ENCODE measurements at regions not wholly inside any gene's neighbourhood (a gene's known extent, or its start where the extent isn't known, plus 50 kb on each side); places are given as distances from the start of the nearest gene placed in this dataset.
"Not testable (repeated sequence)": the region's sequence is repeated elsewhere in the genome, so short reads cannot be mapped to it uniquely, and the experiment has no call there.

- no peak for DNase-seq (ENCODE audit: low read depth)
Measured at GRCh38 chr6:167208819-167209576, 51.2 kb upstream of the GPR31 start.

DNA sequence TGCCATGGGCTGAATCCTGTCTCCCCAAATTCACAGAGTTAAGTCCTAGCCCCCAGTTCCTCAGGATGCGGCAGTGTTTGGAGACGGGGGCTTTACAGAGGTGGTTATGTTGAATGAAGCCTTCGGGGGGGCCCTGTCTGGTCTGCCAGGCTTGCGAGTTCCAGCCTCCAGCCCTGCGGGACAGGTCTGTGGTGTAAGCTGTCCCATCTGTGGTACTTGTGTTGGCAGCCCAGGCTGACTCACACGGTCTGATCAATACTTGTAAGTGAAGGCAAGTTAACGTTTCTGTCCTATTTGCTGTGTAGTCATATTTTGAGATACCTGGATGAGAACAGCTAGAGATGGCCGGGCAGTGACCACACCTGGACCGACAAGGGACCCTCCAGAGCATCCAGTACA lies 51.8 kb upstream of the GPR31 start:
- DNase-seq (ENCODE audit: low read depth): no peak

GRCh38 chr6:167210375-167211294 lies 52.9 kb upstream of the GPR31 start:
- DNase-seq (ENCODE audit: low read depth): no peak

DNA sequence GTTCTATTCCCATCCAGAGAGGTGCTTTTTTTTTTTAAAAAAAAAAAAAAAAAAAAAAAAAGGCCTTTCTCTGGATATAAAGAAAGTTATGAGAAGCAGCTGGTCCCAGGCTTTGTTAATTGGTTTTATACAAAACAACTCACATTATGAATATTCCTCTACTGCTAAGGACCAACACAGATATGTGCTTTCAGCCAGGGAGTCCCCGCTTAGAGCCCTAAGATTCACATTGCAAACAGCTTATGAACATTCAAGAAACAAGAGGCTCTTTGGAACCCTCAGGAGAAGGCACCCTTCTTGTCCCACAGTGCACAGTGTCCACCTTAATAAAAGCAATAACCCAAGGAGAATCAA lies 53.5 kb upstream of the GPR31 start:
- no peak for DNase-seq (ENCODE audit: low read depth)

- DNase-seq (ENCODE audit: low read depth): no peak
Measured at GRCh38 chr6:167211881-167212712, 54.3 kb upstream of the GPR31 start.

- DNase-seq (ENCODE audit: low read depth): no peak
Measured at GRCh38 chr6:167212713-167213005, 54.9 kb upstream of the GPR31 start.

DNA sequence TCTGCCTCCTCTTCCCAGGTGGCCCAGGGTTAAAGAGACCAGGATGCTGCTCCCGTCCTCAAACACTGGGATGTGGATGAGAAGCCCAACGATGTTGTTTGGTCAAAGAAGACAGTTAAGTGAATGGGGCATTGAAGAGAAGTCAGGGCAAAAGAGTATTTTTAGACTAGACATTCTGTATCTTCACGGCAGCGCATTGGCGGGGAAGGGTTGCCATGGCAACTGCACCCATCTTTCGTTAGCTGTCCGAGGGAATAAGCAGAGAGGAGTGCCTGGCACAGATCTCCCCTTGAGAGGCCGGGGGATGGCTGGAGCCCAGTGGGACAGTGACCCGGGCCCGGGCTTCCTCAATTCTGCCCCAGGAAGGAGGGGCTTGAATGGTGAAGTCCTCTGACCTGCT lies 56.4 kb upstream of the GPR31 start:
- no peak for DNase-seq (ENCODE audit: low read depth)

GRCh38 chr6:167215429-167216250 lies 57.9 kb upstream of the GPR31 start:
- DNase-seq (ENCODE audit: low read depth): not testable (repeated sequence)

DNA sequence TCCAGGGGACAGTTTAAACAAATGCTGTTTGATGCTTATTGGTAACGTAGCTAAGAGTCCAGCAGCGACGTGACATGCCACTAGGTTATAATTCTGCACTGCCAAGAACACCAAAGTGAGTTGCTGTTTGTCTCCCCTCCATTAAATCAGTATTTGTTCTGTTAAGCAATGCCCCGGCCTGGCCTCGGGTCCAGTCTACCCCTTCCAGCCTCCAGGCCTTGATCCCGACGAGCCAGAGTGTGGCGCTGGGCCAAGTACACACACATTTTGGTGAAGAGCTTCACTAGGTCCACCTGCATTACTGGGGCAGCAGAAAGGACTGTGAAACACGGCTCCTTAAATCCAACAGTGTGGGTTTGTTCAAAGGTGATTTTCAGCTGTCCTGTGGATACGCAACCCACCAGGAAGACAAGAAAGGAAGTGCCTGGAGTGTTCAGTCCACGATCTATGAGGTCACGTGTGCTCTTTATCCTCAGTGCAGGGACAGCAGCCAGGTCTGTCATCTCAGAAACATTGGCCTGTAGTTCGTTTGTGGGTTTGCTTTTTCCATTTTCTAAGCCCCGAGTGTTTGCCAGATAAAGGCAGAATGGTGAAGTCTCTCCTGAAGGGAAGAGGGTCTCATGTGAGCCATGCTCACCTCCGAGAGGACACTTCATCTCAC lies 58.7 kb upstream of the GPR31 start:
- not testable (repeated sequence) for DNase-seq (ENCODE audit: low read depth)

GRCh38 chr6:167217073-167217472 lies 59.3 kb upstream of the GPR31 start:
- DNase-seq (ENCODE audit: low read depth): not testable (repeated sequence)

DNA sequence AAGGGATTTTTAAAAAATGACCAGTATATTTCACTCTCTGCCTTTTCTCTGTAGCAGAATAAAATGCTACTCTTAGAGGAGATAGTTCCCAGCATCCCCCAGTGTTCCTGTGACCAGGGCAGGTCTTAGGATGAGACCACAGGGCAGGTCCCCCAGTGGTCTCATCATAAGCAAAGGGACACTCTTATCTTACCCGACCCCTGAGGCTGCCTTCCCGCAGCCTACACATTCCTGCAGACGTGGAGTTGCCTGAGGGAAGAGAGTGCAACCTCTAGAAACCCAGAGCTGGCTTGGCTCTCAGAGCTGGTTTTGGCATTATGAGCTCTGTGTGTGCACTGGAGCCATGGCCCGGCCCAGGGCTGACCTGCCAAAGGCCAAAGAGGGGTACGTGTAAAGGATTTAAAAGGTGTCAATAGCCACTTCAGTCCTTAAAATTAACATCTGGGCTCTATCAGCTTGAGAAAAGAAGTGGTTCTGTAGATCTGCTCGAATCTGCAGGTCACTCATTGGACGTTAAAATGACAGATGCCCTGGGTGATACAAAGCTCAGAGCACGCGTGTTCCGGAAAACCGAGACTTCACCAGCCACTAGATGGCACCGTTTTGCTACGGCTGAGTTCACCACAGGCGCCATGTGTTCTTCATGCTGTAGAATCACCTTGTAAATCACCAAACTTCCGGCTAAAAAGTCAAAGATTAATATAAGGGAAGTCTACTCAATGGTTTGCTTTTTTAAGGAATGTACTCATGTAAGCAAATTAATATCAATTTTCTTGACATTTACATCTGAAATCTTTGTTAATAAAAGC lies 60.4 kb upstream of the GPR31 start:
- peak; percentile 9 for DNase-seq (ENCODE audit: low read depth)

DNA sequence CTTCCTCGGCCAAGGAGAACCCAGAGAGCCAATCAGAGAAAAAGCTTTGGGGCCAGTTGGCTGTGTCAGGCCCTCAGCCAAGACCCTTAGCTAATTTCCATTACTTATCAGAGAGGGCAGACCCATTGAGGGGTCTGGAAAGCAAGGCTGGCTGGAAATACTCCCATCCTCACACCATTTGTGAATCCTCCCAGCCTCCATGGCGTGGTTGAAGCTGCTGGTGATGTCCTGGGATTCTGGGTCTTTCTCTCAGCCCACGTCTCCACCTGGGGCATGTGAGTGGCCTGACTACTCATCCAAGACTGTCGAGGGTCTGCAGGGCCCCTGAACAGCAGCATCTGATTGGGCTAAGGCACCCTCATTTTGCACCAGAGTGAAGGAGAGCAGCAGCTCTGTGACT lies 61.3 kb upstream of the GPR31 start:
- DNase-seq (ENCODE audit: low read depth): not testable (repeated sequence)

DNA sequence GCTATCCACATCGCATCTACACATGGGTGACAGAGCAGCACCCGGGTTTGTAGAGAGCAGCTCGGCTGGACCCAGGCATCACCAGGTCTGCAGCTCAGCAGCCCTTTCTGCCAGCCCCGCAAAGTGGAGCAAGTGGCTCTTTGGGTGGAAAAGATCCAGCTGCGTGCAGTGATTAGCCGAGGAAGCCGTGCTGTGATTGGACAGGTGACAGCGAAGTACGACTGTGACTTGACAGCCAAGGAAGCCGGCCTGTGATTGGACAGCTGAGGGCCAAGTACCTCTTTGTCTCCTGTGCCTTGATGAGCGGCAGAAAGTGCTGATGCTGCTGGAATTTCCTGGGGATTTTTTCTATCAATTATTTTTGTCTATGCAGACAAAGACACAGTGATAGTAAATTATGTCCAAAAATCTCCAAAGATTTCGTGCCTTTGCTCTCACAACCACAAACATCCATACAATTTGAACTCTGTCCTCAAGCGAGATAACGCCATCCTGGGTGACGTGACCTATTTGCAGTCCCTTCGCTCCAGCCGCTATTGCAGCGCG lies 62.3 kb upstream of the GPR31 start:
- DNase-seq (ENCODE audit: low read depth): no peak

GRCh38 chr6:167221400-167222201 lies 63.8 kb upstream of the GPR31 start:
- DNase-seq (ENCODE audit: low read depth): no peak

GRCh38 chr6:167225566-167226382 lies 65.3 kb upstream of the UNC93A start:
- DNase-seq (ENCODE audit: low read depth): not testable (repeated sequence)

DNA sequence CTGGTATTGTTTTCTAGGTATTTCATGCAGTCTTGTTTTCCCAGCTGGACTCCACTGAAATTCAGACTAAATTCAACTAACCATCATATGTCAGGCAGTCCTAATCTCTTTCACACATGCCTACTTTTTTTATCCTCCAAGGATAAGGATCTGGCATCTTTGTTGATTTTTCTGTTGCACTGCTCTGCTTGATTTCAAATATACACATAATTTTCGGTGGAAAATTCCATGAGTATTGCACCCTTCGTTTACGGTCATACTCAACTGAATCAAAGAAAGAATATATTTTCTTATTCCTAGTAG lies 64.8 kb upstream of the UNC93A start:
- DNase-seq (ENCODE audit: low read depth): no peak

DNA sequence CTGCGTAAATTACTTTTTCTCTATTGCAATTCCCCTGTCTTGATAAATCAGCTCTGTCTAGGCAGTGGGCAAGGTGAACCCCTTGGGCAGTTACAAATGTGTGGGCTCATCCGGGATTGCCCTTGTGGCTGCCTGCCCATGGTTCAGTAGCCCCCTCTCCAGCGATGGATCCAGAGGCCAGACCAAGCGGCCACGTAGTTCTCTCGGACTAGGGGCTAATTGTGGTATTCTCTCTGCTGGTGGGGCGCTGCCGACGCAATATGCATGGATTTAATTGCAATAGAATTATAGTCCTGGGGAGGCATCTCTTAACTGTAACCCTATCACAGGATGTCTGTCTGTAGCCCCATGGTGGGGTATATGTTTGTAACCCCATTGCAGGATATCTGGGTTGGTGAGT lies 64.3 kb upstream of the UNC93A start:
- no peak for DNase-seq (ENCODE audit: low read depth)

DNA sequence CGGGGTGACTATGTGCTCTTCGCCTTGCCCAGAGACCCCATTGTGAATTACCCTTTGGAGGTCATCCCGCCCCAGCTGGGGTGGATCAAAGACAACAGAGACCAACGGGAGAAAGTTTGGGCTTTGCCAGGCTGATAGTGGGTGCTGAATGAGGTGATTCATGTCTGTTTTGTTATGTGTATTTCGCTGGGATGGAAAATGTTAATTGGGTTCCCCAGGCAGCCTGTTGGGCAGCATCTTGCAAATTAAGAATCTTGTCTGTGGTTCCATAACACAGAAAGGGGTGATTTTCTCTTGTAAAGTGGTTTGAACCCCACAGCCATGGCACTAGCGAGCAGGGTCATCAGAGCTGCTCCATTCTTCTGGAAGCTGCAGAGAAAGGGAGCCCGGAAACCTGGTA lies 63.1 kb upstream of the UNC93A start:
- no peak for DNase-seq (ENCODE audit: low read depth)

GRCh38 chr6:167229586-167229985 lies 61.5 kb upstream of the UNC93A start:
- DNase-seq (ENCODE audit: low read depth): no peak

All from CMK (cell line).